ENCODE measurements at regions not wholly inside any gene's neighbourhood (a gene's known extent, or its start where the extent isn't known, plus 50 kb on each side); places are given as distances from the start of the nearest gene placed in this dataset.

DNA sequence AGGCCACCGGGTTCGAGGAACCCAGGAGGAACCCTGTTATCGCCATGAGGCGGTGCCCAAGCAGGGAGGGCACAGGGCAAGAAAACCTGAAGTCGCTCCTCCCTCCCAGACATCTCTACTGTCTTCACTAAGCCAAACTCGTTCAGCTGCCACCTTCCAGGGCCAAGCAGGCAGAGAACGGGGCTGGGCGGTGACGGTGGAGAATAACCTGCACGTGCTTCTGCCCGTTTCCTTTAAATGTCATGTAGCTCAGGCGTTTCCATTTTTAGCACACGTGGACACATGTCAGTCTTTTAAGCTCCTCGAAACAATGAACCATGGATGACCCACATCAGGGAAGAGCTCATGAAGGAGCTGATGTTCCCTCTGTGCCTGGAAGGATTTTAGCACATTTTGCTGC, 124.3 kb upstream of the KLF6 start:
- Histone ChIP-seq H3K27ac (ENCODE audit: low read length) (peak overlapping the region; percentile 99), H3K4me1 (ENCODE audit: control insufficient read depth, insufficient read depth, low read length) (peaks cover 33% of the 10 kb centered on the region), H3K4me3 (ENCODE audit: low read depth in 2 of 2, low read length in 2 of 2) (no peak overlapping the region), H3K36me3 (ENCODE audit: control insufficient read depth, insufficient read depth, low read length) (no peaks in the 10 kb centered on the region), H3K9me3 (ENCODE audit: control insufficient read depth, insufficient read depth, low read depth, low read length) (no peaks in the 10 kb centered on the region; the same call in 1 of the 2 replicates), H3K27me3 (ENCODE audit: control insufficient read depth, insufficient read depth, low read length) (no peaks in the 10 kb centered on the region)
- DNase-seq (ENCODE audit: low read depth, low spot score) (no peak), ATAC-seq (no peak)
- no TSS peak for BruUV-seq (replicated peaks)
- TF ChIP-seq REST (IDR thresholded peaks at IDR 0.05; ENCODE audit: insufficient read depth in 1 of 2, low read depth in 2 of 2, low read length in 1 of 2) (no peak), SIN3A (IDR thresholded peaks at IDR 0.05; ENCODE audit: borderline replicate concordance, insufficient read depth, low read depth, low read length) (no peak), POLR2AphosphoS5 (IDR thresholded peaks at IDR 0.05; ENCODE audit: low read depth, low read length) (no peak), TCF7L2 (IDR thresholded peaks at IDR 0.05; ENCODE audit: low read depth, low read length) (no peak)
- TF ChIP-seq, protein P1, sequence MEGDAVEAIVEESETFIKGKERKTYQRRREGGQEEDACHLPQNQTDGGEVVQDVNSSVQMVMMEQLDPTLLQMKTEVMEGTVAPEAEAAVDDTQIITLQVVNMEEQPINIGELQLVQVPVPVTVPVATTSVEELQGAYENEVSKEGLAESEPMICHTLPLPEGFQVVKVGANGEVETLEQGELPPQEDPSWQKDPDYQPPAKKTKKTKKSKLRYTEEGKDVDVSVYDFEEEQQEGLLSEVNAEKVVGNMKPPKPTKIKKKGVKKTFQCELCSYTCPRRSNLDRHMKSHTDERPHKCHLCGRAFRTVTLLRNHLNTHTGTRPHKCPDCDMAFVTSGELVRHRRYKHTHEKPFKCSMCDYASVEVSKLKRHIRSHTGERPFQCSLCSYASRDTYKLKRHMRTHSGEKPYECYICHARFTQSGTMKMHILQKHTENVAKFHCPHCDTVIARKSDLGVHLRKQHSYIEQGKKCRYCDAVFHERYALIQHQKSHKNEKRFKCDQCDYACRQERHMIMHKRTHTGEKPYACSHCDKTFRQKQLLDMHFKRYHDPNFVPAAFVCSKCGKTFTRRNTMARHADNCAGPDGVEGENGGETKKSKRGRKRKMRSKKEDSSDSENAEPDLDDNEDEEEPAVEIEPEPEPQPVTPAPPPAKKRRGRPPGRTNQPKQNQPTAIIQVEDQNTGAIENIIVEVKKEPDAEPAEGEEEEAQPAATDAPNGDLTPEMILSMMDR (IDR thresholded peaks at IDR 0.05) = no peak
- ChIA-PET CTCF (no interaction called here), POLR2A (no interaction called here)
- in situ Hi-C loops (cut with HindIII; ENCODE audit: low pct_unique_long_range_greater_than_20kb, low sequenced_read_pairs) = no loop called here
- intact Hi-C loops (cut with micrococcal nuclease; ENCODE audit: unreplicated experiment) = no loop called here

GRCh38 chr10:3908183-3908582, 123.2 kb upstream of the KLF6 start:
- DNase-seq (ENCODE audit: low read depth, low spot score) (no peak), ATAC-seq (no peak)
- Histone ChIP-seq H3K4me3 (ENCODE audit: low read depth in 2 of 2, low read length in 2 of 2) (no peak overlapping the region), H3K36me3 (ENCODE audit: control insufficient read depth, insufficient read depth, low read length) (no peaks in the 10 kb centered on the region), H3K27ac (ENCODE audit: low read length) (peak overlapping the region; percentile 99), H3K9me3 (ENCODE audit: control insufficient read depth, insufficient read depth, low read depth, low read length) (no peaks in the 10 kb centered on the region; the same call in 1 of the 2 replicates), H3K27me3 (ENCODE audit: control insufficient read depth, insufficient read depth, low read length) (no peaks in the 10 kb centered on the region), H3K4me1 (ENCODE audit: control insufficient read depth, insufficient read depth, low read length) (peaks cover 33% of the 10 kb centered on the region)
- POLR2A ChIA-PET = no interaction called here
- BruUV-seq (replicated peaks) = no TSS peak
- CTCF ChIA-PET = no interaction called here
- in situ Hi-C loops (cut with HindIII; ENCODE audit: low pct_unique_long_range_greater_than_20kb, low sequenced_read_pairs) = no loop called here
- intact Hi-C loops (cut with micrococcal nuclease; ENCODE audit: unreplicated experiment) = no loop called here
- TF ChIP-seq, protein P1 (IDR thresholded peaks at IDR 0.05) = no peak
- TF ChIP-seq TCF7L2 (IDR thresholded peaks at IDR 0.05; ENCODE audit: low read depth, low read length) (no peak), POLR2AphosphoS5 (IDR thresholded peaks at IDR 0.05; ENCODE audit: low read depth, low read length) (no peak), SIN3A (IDR thresholded peaks at IDR 0.05; ENCODE audit: borderline replicate concordance, insufficient read depth, low read depth, low read length) (no peak), REST (IDR thresholded peaks at IDR 0.05; ENCODE audit: insufficient read depth in 1 of 2, low read depth in 2 of 2, low read length in 1 of 2) (no peak)

Measured in Panc1 (cell line).